Heart right ventricle (tissue), 16 donors: ENCODE measurements at regions not wholly inside any gene's neighbourhood (a gene's known extent, or its start where the extent isn't known, plus 50 kb on each side); places are given as distances from the start of the nearest gene placed in this dataset.
A peak's percentile ranks its signal among the peaks of the same experiment; 100 is the strongest.

Experiments used
- ATAC-seq, 8 donors: fragments of 200-7000 bp; cut with Tn5 transposase; one replicate each; pipeline ENCODE4 v1.9.1; 2020; ENCODE audit warnings: mild to moderate bottlenecking in 8 of 8, moderate library complexity in 8 of 8, moderate number of reproducible peaks in 1 of 8
- DNase-seq, 2 donors: peaks; one replicate each; pipeline ENCODE4 v3.0.0-alpha.2; 2020
- H3K27ac ChIP-seq, 10 donors: fragments of 200-600 bp; sonication (generic) in 2 of 10; one replicate each; pipeline versions ENCODE4 v1.5.0 to v1.8.0; 2020 to 2022; ENCODE audit warnings: mild to moderate bottlenecking in 3 of 10
- H3K27me3 ChIP-seq, 7 donors: fragments of 200-600 bp; one replicate each; pipeline ENCODE4 v1.8.0; 2021 to 2022; ENCODE audit warnings: mild to moderate bottlenecking in 2 of 7
- H3K36me3 ChIP-seq, 9 donors: fragments of 200-600 bp; sonication (generic) in 1 of 9; one replicate each; pipeline versions ENCODE4 v1.5.0 to v1.8.0; 2020 to 2022; ENCODE audit warnings: mild to moderate bottlenecking in 2 of 9
- H3K4me1 ChIP-seq, 9 donors: fragments of 200-600 bp; sonication (generic) in 1 of 9; one replicate each; pipeline versions ENCODE4 v1.5.0 to v1.8.0; 2020 to 2022; ENCODE audit warnings: mild to moderate bottlenecking in 4 of 9
- H3K4me3 ChIP-seq, 10 donors: fragments of 200-600 bp; sonication (generic) in 2 of 10; one replicate each; pipeline versions ENCODE4 v1.5.0 to v1.8.0; 2020 to 2022; ENCODE audit warnings: mild to moderate bottlenecking in 7 of 10, moderate library complexity in 2 of 10
- H3K9me3 ChIP-seq, 11 donors: fragments of 200-600 bp in 10 of 11; sonication (generic) in 2 of 11; one replicate each; pipeline versions ENCODE4 v1.5.0 to v1.8.0; 2013 to 2022; ENCODE audit warnings: mild to moderate bottlenecking in 2 of 11, control low read depth in 1 of 11, moderate library complexity in 1 of 11
- CTCF ChIP-seq, 9 donors: fragments of 200-600 bp; sonication (generic) in 2 of 9; IDR thresholded peaks; one replicate each; pipeline versions ENCODE4 v1.5.0 to v1.8.0; 2021 to 2022; ENCODE audit warnings: antibody characterized with exemption in 9 of 9, mild to moderate bottlenecking in 5 of 9, moderate library complexity in 1 of 9
- WGBS, 2 donors: extraction: QIAGEN DNeasy Blood & Tissue Kit; methylation state at CpG; one replicate each; pipeline ENCODE4 v1.1.7; 2013; ENCODE audit warnings: inconsistent platforms in 1 of 2; 5-methylcytosine and 5-hydroxymethylcytosine counted together
- intact Hi-C, 10 donors: fragments of 100-400 bp; cut with DNase I; formaldehyde crosslinking; loops; one replicate each; pipeline versions ENCODE4 v1.11.1 to v1.14.2; 2022
- donor health status: Arrhythmogenic right ventricular cardiomyopathy.
- donor health status: ischemic (EF 13 %, LVEDD 7.1; RV severe dilation, severe dysfunction).
- donor health status: healthy with polysubstance abuse.
- donor health status: DM: no; HTN: yes; CAD: no.
- donor health status: DM: no; HTN: no; CAD: no.
- donor health status: ischemic (EF 25% LVEDD 6.9; RV normal size, moderate dysfunction).
- donor health status: ischemic (EF 25% LVEDD 5.7; RV mildly dilated, moderate dysfunction).
- donor health status: healthy.
- donor health status: DM: yes; HTN: yes; CAD: no.
- donor health status: Ischemic cardiomyopathy.
- donor health status: ischemic (EF 35%, LVEDD 5.7; RV mildly dilated, moderate dysfunction).
- donor health status: nonischemic (EF 11% LVEDD 7.7; RV severe dilation, severe dysfunction).
- donor health status: DM: yes; HTN: yes; CAD: no.
- donor health status: PGD.
- donor health status: ischemic (EF 29% LVEDD 5.4; RV normal size, mild dysfunction).
- donor health status: nonischemic (EF 23%, LVEDD 6.1; RV moderate dilation, normal function).

DNA sequence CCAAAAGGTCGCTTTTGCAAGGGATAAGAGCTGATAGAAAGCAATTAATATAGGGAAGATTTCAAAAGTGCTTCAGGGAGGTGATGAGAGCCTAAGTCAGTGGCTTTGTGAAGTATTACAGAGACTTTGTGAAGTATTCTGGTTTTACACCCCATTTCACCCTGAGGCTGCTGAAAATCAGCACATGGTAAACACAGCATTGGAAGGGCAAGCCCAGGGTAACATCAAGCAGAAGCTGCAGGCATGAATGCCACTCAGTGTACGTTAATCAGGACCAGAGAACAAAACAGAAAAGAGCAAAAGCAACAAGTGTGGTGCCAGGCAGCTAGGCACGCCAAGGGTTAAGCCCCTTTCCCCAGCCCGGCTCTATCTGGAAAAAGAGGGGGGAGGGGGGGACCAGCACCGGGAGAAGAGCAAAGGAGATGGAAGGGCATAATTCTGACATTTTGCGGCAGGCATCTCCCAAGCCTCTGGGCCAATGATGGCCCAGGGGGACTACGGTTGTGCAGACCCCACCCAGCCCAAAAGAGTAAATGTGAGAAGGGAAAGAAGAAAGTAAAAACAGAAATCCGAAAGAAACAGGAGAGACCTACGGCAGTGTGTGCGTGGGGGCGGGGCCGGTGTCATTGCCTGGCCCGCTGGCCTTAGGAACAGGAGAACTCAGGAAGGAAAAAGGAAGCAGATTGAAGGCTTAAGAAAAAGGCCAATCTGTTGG, 58.9 kb downstream of the DHRS2 start:
- peak overlapping the region in 9 of 10 donors; percentile 22 to 52 (median 32) for H3K4me3 ChIP-seq
- H3K9me3 ChIP-seq, result peaks cover 0 to 4% (median 0%) of the 10 kb centered on the region in 11 donors
- H3K4me1 ChIP-seq, result peaks cover 0 to 25% (median 21%) of the 10 kb centered on the region in 9 donors
- peaks cover 0 to 10% (median 0%) of the 10 kb centered on the region in 7 donors for H3K27me3 ChIP-seq
- WGBS, 2 donors, result 5% methylated on average over 13 of the region's 13 CpGs
- H3K36me3 ChIP-seq, result no peaks in the 10 kb centered on the region
- no peak for TF ChIP-seq CTCF (IDR thresholded peaks at IDR 0.05)
- ATAC-seq (peak; percentile 44 to 82 (median 61)), DNase-seq (peak in 1 of 2 donors; percentile 8)
- intact Hi-C loops, result no loop called here
- H3K27ac ChIP-seq, result peak overlapping the region in 1 of 10 donors; percentile 25

DNA sequence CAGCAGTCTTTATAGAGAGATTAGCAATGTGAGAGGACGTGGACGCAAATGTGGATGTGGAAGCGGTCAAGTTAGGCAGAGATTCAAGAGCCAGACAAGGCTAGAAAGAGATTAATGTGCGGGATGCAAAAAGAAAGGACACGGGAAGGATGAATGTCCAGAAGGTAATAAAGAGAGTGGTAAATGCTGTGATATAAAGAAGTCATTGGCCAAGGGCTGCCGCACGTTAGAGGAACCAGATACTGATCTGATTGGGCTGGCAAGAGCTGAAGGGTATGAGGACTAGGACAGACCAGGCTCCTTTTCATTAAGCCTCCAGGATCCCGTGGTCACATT, 59.5 kb downstream of the DHRS2 start:
- TF ChIP-seq CTCF (IDR thresholded peaks at IDR 0.05), result no peak
- WGBS, 2 donors, result 5 to 6% methylated on average over 8 of the region's 8 CpGs
- peaks cover 0 to 10% (median 0%) of the 10 kb centered on the region in 7 donors for H3K27me3 ChIP-seq
- H3K4me1 ChIP-seq, result peaks cover 0 to 25% (median 21%) of the 10 kb centered on the region in 9 donors
- ATAC-seq (peak in 1 of 8 donors; percentile 13), DNase-seq (no peak)
- H3K27ac ChIP-seq, result peak overlapping the region in 1 of 10 donors; percentile 25
- peak overlapping the region in 7 of 10 donors; percentile 28 to 52 (median 46) for H3K4me3 ChIP-seq
- peaks cover 0 to 2% (median 0%) of the 10 kb centered on the region in 11 donors for H3K9me3 ChIP-seq
- H3K36me3 ChIP-seq, result no peaks in the 10 kb centered on the region
- intact Hi-C loops, result no loop called here

DNA sequence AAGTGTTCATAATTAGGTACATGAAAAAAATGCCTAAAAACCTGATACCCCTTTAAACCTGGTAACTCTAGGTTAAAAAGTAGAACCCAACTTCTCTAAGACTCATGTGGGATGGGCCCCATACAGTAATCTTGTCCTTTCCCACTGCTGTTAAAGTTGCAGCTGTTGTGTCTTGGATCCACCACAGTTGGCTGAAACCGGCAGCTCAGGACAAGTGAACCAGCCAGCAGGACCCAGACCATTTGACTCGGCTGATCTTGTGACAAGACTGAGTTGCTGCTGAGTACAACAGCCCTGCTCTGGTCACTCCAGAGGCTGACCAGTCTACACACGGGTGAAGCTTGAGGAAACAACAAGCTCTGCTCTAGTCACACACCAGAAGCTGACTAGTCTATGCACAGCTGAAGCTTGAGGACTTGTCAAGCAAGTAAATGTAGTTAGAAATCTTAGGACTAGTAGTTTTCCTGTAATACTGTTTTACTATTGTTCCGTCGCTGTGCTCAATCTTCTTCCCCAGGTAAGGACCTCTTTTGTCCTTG, 60.6 kb downstream of the DHRS2 start:
- ATAC-seq (no peak), DNase-seq (no peak)
- Histone ChIP-seq H3K36me3 (no peaks in the 10 kb centered on the region), H3K9me3 (no peaks in the 10 kb centered on the region), H3K27me3 (peaks cover 0 to 10% (median 0%) of the 10 kb centered on the region in 7 donors), H3K27ac (no peak overlapping the region), H3K4me1 (peaks cover 0 to 25% (median 21%) of the 10 kb centered on the region in 9 donors), H3K4me3 (no peak overlapping the region)
- 78 to 84% methylated on average over 5 of the region's 5 CpGs for WGBS, 2 donors
- no peak for TF ChIP-seq CTCF (IDR thresholded peaks at IDR 0.05)
- intact Hi-C loops, result no loop called here

- no peak for ATAC-seq
- peaks cover 0 to 10% (median 0%) of the 10 kb centered on the region in 7 donors for H3K27me3 ChIP-seq
- H3K4me1 ChIP-seq, result peaks cover 0 to 25% (median 21%) of the 10 kb centered on the region in 9 donors
- intact Hi-C loops, result no loop called here
- no peak for TF ChIP-seq CTCF (IDR thresholded peaks at IDR 0.05)
- H3K36me3 ChIP-seq, result no peaks in the 10 kb centered on the region
- WGBS, 2 donors, result 87 to 90% methylated on average over 4 of the region's 4 CpGs
- no peak for DNase-seq
- no peak overlapping the region for H3K27ac ChIP-seq
- no peaks in the 10 kb centered on the region for H3K9me3 ChIP-seq
- no peak overlapping the region for H3K4me3 ChIP-seq
These were observed 61.5 kb downstream of the DHRS2 start for GRCh38 chr14:23697680-23698079.
